Skeletal muscle satellite cell (primary cell): ENCODE measurements at regions not wholly inside any gene's neighbourhood (a gene's known extent, or its start where the extent isn't known, plus 50 kb on each side); places are given as distances from the start of the nearest gene placed in this dataset. TPM values are rescaled to one million over a fixed set of nuclear protein-coding genes. Genes with fewer than 3 reads are reported as not detected.

Experiments used
- H3K27me3 ChIP-seq: 2 replicates; pipeline ENCODE4 v1.7.0; 2013; ENCODE audit warnings: low read length; ENCODE audit not compliant: control insufficient read depth, insufficient read depth
- H3K36me3 ChIP-seq: 2 replicates; pipeline ENCODE4 v1.7.0; 2013; ENCODE audit warnings: mild to moderate bottlenecking, control low read depth, low read length; ENCODE audit not compliant: insufficient read depth
- H3K4me1 ChIP-seq: 2 replicates; pipeline ENCODE4 v1.7.0; 2013; ENCODE audit warnings: low read length; ENCODE audit not compliant: control insufficient read depth, insufficient read depth
- H3K4me2 ChIP-seq: 2 replicates; pipeline ENCODE4 v1.7.0; 2013; ENCODE audit warnings: mild to moderate bottlenecking, low read length
- H3K4me3 ChIP-seq: 2 replicates; pipeline ENCODE4 v1.7.0; 2013; ENCODE audit warnings: low read length
- H3K9ac ChIP-seq: 2 replicates; pipeline ENCODE4 v1.7.0; 2013; ENCODE audit warnings: mild to moderate bottlenecking, low read depth, low read length, moderate library complexity
- H3K9me3 ChIP-seq: replicated peaks from 2 replicates; pipeline ENCODE4 v1.7.0; 2013; ENCODE audit warnings: mild to moderate bottlenecking, control low read depth, low read length
- small RNA-seq: library from RNA; depleted of rRNA; stranded (forward); fragments of <200 nt; gene quantifications from one replicate; pipeline ENCODE3, GENCODE V24; 2012

GRCh38 chr12:108063192-108063591 lies 65.9 kb upstream of the WSCD2 start:
- H3K36me3 ChIP-seq = no peaks in the 10 kb centered on the region
- H3K9ac ChIP-seq = no peak overlapping the region
- H3K9me3 ChIP-seq = no peaks in the 10 kb centered on the region
- H3K27me3 ChIP-seq = no peaks in the 10 kb centered on the region
- H3K4me3 ChIP-seq = no peak overlapping the region
- no peak overlapping the region for H3K4me2 ChIP-seq
- H3K4me1 ChIP-seq = no peaks in the 10 kb centered on the region

DNA sequence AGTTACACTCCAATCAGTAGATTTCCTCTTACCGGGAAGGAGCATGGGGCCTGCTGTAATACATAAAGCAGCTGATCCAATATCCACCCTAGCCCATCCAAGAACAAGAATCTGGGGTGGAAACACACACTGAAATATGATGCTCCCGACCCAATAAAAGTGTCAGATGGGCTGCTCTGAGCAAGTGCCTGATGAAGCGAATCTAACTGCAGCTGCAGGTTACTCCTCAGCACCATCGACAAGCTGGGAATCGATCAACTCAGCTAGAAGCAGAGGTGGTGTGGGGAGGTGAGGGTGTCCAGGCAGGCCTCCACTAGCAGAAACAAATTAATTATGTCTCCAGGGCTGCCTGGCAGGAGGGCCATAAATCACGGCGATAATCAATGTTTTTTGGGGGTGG lies 64.0 kb upstream of the WSCD2 start:
- H3K4me3 ChIP-seq = no peak overlapping the region

DNA sequence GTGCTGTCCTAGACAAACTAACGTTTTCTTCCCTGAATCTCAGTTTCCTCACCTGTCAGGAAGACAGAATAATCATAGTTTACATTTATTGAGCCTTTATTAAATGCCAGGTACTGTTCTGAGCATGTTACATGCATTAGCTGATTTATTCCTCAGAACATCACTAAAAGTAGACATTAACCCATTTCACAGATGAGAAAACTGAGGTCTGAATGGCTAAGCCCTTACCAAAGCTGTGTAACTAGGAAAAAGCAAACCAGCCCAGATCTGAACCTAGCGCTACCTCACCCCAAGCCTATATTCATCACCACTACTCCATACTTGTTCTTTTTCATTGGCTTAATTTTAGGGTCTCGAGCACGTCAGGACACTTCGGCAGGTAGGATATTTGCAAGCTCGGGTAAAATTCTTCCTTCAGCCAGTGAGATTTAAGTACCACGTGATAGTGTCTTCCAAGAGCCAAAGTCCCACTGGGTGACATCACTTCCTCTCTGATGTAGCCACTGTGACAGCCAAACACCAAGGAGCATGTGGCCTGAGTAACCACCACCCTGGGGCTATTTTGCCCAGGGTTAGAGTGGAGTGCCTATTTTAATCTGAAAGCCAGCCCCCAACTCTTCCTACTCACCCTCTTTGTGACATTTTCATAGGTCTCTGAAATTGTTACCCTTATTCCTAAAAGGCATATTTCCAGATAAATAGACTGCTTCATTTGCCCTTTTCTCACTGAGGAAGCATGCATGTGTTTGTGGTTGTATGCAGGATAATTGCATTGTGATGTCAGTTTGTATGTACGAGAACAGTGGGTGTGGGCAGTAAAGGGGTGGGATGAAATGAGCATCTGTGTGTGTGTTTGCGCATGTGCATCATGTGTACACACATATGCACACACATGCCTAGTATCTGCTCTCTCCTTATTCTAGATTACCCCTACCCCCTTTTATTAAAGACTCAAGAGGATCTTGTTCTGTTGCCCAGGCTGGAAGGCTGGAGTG lies 62.2 kb upstream of the WSCD2 start:
- Histone ChIP-seq H3K9me3 (no peaks in the 10 kb centered on the region), H3K9ac (no peak overlapping the region), H3K36me3 (no peaks in the 10 kb centered on the region), H3K4me3 (no peak overlapping the region), H3K4me1 (no peaks in the 10 kb centered on the region), H3K4me2 (no peak overlapping the region), H3K27me3 (no peaks in the 10 kb centered on the region)

More for the DNA sequence above, 64.0 kb upstream of the WSCD2 start:
- Histone ChIP-seq H3K27me3 (no peaks in the 10 kb centered on the region), H3K9ac (no peak overlapping the region), H3K9me3 (no peaks in the 10 kb centered on the region), H3K4me1 (no peaks in the 10 kb centered on the region), H3K4me2 (no peak overlapping the region), H3K36me3 (no peaks in the 10 kb centered on the region)

DNA sequence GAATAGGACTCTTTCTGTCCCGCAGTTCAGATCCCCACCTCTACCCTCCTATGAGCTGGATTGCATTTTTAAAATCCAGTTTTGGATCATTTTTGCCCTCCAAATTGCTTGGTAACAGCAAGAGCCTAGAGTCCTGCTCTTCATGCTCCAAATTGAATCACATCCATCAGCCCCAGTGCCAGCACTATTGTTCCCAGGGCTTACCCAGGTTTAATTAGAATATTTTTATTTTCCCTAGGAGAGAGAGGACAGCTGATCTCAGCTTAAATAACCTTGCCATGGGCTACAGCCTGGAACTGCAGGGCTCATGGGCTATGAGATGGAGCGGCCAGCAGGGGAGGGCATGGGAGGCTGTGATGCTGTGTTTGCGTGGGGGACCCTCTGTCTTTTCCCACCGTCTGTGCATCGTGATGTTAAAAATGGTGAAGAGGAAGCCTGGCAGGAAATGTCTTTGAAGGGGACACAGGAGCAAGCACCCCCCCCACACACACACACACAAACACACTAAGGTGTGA lies 59.4 kb upstream of the WSCD2 start:
- H3K36me3 ChIP-seq = no peaks in the 10 kb centered on the region
- H3K9ac ChIP-seq = no peak overlapping the region
- H3K4me2 ChIP-seq = no peak overlapping the region

DNA sequence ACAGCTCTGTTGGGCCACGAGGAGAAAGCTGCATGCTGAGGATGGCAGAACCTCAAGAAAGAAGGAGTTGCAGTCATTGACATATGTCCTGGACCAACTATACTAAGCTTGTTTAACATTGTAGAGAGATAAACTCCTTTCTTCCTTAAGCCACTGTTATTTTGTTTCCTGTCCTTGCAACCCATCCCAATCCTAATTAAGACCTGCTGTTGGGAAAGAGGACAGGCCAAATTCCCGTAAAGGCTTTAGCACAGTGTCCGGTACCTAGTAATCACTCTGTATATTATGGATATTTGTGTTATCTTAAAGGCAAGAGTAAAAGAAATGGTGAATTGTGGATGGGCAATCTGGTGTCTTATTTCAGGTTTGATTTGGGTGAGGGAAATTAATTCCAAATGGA lies 53.5 kb upstream of the WSCD2 start:
- Histone ChIP-seq H3K9ac (no peak overlapping the region), H3K4me1 (no peaks in the 10 kb centered on the region), H3K27me3 (no peaks in the 10 kb centered on the region), H3K36me3 (no peaks in the 10 kb centered on the region), H3K9me3 (no peaks in the 10 kb centered on the region), H3K4me3 (no peak overlapping the region), H3K4me2 (no peak overlapping the region)

More for the DNA sequence above, 59.4 kb upstream of the WSCD2 start:
- Histone ChIP-seq H3K4me3 (no peak overlapping the region), H3K27me3 (no peaks in the 10 kb centered on the region), H3K4me1 (no peaks in the 10 kb centered on the region), H3K9me3 (no peaks in the 10 kb centered on the region)

DNA sequence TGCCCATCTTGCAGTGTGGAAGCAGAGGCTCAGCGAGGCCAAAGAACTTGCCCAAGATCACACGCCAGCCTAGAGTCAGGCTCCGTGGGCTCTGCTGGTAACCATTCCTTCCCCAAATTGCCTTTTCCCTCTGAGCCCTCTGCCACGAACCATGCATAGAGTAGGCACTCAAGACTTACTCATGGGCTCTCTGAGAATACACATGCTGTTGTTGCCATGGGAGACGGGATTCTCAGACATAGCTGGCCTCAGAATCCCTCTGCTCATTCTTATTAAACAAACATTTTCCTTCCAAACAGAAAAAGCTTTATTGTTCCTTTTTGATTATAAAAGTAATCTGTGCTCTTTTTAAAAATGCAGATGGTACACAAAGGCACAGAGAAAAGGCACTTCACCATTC lies 52.5 kb upstream of the WSCD2 start:
- no peaks in the 10 kb centered on the region for H3K9me3 ChIP-seq
- no peaks in the 10 kb centered on the region for H3K27me3 ChIP-seq
- H3K4me2 ChIP-seq = no peak overlapping the region
- no peak overlapping the region for H3K9ac ChIP-seq
- no peaks in the 10 kb centered on the region for H3K36me3 ChIP-seq
- H3K4me3 ChIP-seq = no peak overlapping the region
- H3K4me1 ChIP-seq = no peaks in the 10 kb centered on the region

DNA sequence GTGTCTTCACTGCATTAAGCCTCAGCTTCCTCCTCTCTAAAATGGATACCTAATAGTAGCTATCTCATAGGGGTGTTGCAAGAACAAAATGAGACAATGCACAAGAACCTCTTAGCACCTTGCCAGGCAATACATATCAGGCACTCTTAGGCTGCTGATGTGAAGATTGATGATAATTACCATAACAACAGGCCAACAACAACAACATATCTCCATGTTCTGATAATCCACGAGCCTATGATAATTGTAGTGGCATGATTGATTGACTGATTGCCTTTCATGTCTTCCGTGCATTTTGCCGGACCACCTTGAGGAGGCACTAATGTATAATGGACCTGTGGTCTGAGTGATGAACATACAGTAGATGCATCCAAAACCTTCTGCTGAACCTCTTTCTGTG lies 50.7 kb upstream of the WSCD2 start:
- Histone ChIP-seq H3K9me3 (no peaks in the 10 kb centered on the region), H3K4me2 (no peak overlapping the region), H3K4me1 (no peaks in the 10 kb centered on the region), H3K9ac (no peak overlapping the region), H3K27me3 (no peaks in the 10 kb centered on the region), H3K36me3 (no peaks in the 10 kb centered on the region), H3K4me3 (no peak overlapping the region)

Small RNA genes lying in the stretch of these regions (small RNA-seq; reads per million reads assigned to genes)
- gene AC126177.5 = not detected
